Lower leg skin (tissue), 4 donors: ENCODE measurements at regions not wholly inside any gene's neighbourhood (a gene's known extent, or its start where the extent isn't known, plus 50 kb on each side); places are given as distances from the start of the nearest gene placed in this dataset.

Experiments used
- DNase-seq, 2 donors: peaks; one replicate each; pipeline ENCODE4 v3.0.0-alpha.2; 2019; ENCODE audit warnings: low spot score in 2 of 2
- H3K4me3 ChIP-seq: fragments of 200-600 bp; sonication (generic); 2 replicates; pipeline ENCODE4 v1.5.1; 2017; ENCODE audit warnings: mild to moderate bottlenecking, low read depth; ENCODE audit not compliant: poor library complexity, severe bottlenecking
- CTCF ChIP-seq, 3 donors: fragments of 450-650 bp; IDR thresholded peaks; one replicate each; pipeline ENCODE4 v1.5.1; 2016; ENCODE audit warnings: antibody characterized with exemption in 3 of 3, mild to moderate bottlenecking in 3 of 3, moderate library complexity in 2 of 3
- POLR2A ChIP-seq, 2 donors: fragments of 450-650 bp; IDR thresholded peaks; one replicate each; pipeline ENCODE4 v1.6.1; 2016 to 2017; ENCODE audit warnings: antibody characterized with exemption in 2 of 2, mild to moderate bottlenecking in 1 of 2, moderate library complexity in 1 of 2
- WGBS, 2 donors: methylation state at CpG; one replicate each; pipeline ENCODE4 v1.1.5; 2018; 5-methylcytosine and 5-hydroxymethylcytosine counted together
- intact Hi-C: fragments of 100-400 bp; cut with DNase I; formaldehyde crosslinking; loops from one replicate; pipeline ENCODE4 v1.15.0; 2023; ENCODE audit warnings: low total_unique reads

GRCh38 chr4:58739275-58739674 is 1629.1 kb upstream of the IGFBP7 start:
- WGBS, 2 donors: 94 to 97% methylated on average over 1 of the region's 1 CpG
- TF ChIP-seq POLR2A (IDR thresholded peaks at IDR 0.05): no peak
- no peak for DNase-seq
- intact Hi-C loops: no loop called here
- H3K4me3 ChIP-seq: no peak overlapping the region

GRCh38 chr4:58738375-58738774 is 1628.2 kb upstream of the IGFBP7 start:
- DNase-seq: no peak
- no peak overlapping the region for H3K4me3 ChIP-seq
- intact Hi-C loops: no loop called here
- TF ChIP-seq CTCF (IDR thresholded peaks at IDR 0.05): no peak
- no peak for TF ChIP-seq POLR2A (IDR thresholded peaks at IDR 0.05)

GRCh38 chr4:58734030-58734674 is 1624.0 kb upstream of the IGFBP7 start:
- no peak for TF ChIP-seq POLR2A (IDR thresholded peaks at IDR 0.05)
- TF ChIP-seq CTCF (IDR thresholded peaks at IDR 0.05): no peak
- intact Hi-C loops: no loop called here
- no peak overlapping the region for H3K4me3 ChIP-seq
- no peak for DNase-seq
- 52 to 70% methylated on average over 1 of the region's 1 CpG for WGBS, 2 donors

- no peak overlapping the region for H3K4me3 ChIP-seq
- DNase-seq: no peak
- TF ChIP-seq POLR2A (IDR thresholded peaks at IDR 0.05) (no peak), CTCF (IDR thresholded peaks at IDR 0.05) (no peak)
- intact Hi-C loops: no loop called here
- 88 to 94% methylated on average over 2 of the region's 2 CpGs for whole genome bisulfite sequencing, 2 donors
These were observed 1622.8 kb upstream of the IGFBP7 start for GRCh38 chr4:58732973-58733372.

GRCh38 chr4:58723954-58724353 is 1613.8 kb upstream of the IGFBP7 start:
- no peak overlapping the region for H3K4me3 ChIP-seq
- TF ChIP-seq POLR2A (IDR thresholded peaks at IDR 0.05) (no peak), CTCF (IDR thresholded peaks at IDR 0.05) (no peak)
- intact Hi-C loops: no loop called here
- no peak for DNase-seq
- 81 to 93% methylated on average over 8 to 15 of the region's 15 CpGs for WGBS, 2 donors

- DNase-seq: no peak
- intact Hi-C loops: no loop called here
- H3K4me3 ChIP-seq: no peak overlapping the region
- TF ChIP-seq POLR2A (IDR thresholded peaks at IDR 0.05): no peak
- TF ChIP-seq CTCF (IDR thresholded peaks at IDR 0.05): no peak
These were observed 1600.9 kb upstream of the IGFBP7 start for GRCh38 chr4:58711039-58711438.
